Choroid plexus epithelial cell (primary cell): ENCODE measurements at regions not wholly inside any gene's neighbourhood (a gene's known extent, or its start where the extent isn't known, plus 50 kb on each side); places are given as distances from the start of the nearest gene placed in this dataset.

Experiments used
- DNase-seq: peaks from one replicate; pipeline ENCODE4 v3.0.0-alpha.2; 2010; ENCODE audit warnings: low read depth
- H3K4me3 ChIP-seq: 2 replicates; pipeline ENCODE4 v1.5.1; 2011; ENCODE audit warnings: low read depth, mild to moderate bottlenecking, control low read depth, low read length, moderate library complexity
- TF ChIP-seq, protein P1 (sequence below): conservative IDR thresholded peaks from 2 replicates; pipeline ENCODE4 v1.5.1; 2011; ENCODE audit warnings: low read depth, mild to moderate bottlenecking, control low read depth, inconsistent platforms, low read length, moderate library complexity

DNA sequence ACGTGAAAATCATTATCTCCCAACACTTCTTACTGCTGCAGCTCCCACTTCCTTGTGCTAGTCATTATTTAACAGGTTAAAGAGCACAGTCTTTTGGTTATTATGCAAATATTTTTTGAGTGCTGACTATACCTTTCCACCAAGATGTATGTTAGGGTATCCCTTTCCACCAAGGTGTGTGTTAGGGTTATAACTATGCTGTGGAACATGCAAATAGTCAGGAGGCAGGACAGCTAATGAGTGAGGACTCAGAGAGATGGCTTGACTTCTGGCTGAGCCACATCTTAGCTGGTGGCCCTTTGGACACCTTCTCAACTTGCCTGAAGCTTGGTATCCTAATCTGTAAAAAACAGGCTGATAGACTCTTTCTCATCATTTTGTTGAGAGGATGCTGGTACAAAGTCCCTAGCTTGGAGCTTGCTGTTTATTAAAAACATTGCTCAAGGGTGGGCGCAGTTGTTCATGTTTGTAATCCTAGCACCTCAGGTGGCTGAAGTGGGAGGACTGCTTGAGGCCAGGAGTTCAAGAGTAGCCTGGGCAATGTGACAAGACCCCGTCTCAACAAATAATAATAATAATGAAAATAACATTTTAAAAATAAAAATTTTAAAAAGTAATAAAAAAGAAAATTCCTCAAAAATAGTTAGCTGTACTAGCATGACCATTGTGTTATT is 160.5 kb upstream of the ADAMTS9 start:
- no peak overlapping the region for H3K4me3 ChIP-seq
- no peak for DNase-seq
- TF ChIP-seq, protein P1, sequence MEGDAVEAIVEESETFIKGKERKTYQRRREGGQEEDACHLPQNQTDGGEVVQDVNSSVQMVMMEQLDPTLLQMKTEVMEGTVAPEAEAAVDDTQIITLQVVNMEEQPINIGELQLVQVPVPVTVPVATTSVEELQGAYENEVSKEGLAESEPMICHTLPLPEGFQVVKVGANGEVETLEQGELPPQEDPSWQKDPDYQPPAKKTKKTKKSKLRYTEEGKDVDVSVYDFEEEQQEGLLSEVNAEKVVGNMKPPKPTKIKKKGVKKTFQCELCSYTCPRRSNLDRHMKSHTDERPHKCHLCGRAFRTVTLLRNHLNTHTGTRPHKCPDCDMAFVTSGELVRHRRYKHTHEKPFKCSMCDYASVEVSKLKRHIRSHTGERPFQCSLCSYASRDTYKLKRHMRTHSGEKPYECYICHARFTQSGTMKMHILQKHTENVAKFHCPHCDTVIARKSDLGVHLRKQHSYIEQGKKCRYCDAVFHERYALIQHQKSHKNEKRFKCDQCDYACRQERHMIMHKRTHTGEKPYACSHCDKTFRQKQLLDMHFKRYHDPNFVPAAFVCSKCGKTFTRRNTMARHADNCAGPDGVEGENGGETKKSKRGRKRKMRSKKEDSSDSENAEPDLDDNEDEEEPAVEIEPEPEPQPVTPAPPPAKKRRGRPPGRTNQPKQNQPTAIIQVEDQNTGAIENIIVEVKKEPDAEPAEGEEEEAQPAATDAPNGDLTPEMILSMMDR = no peak

DNA sequence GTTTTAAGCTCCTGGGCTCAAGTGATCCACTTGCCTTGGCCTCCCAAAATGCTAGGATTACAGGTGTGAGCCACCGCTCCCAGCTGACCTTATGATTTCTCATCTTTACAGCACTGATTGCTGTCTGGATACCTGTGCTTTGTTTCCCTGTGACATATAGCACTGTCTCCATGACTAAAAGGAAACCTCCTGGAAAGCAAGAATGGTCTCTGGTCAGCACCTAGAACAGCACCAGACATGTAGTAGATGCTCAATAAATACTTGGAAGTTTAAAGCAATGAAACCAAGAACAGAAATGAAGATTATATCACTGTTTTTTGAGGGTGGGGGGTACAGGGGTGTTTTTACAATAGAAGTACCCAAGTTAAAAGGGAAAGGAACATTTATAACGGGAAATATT is 156.8 kb upstream of the ADAMTS9 start:
- DNase-seq = no peak
- TF ChIP-seq, protein P1 = no peak
- H3K4me3 ChIP-seq = no peak overlapping the region

GRCh38 chr3:64837986-64838735 is 150.4 kb upstream of the ADAMTS9 start:
- H3K4me3 ChIP-seq = no peak overlapping the region
- no peak for DNase-seq
- TF ChIP-seq, protein P1 = no peak

- TF ChIP-seq, protein P1 = no peak
- DNase-seq = no peak
- no peak overlapping the region for H3K4me3 ChIP-seq
Observed at GRCh38 chr3:64837126-64837738, 149.4 kb upstream of the ADAMTS9 start.

GRCh38 chr3:64836097-64836496 is 148.3 kb upstream of the ADAMTS9 start:
- TF ChIP-seq, protein P1 = no peak
- no peak overlapping the region for H3K4me3 ChIP-seq
- no peak for DNase-seq

- no peak for DNase-seq
- H3K4me3 ChIP-seq = no peak overlapping the region
- TF ChIP-seq, protein P1 = no peak
Observed at GRCh38 chr3:64832098-64832497, 144.3 kb upstream of the ADAMTS9 start.
